Frontal cortex (tissue), 3 donors: ENCODE measurements at regions not wholly inside any gene's neighbourhood (a gene's known extent, or its start where the extent isn't known, plus 50 kb on each side); places are given as distances from the start of the nearest gene placed in this dataset.

Experiments used
- DNase-seq, 2 donors: peaks; one replicate each; pipeline ENCODE4 v3.0.0; 2012; ENCODE audit warnings: low spot score in 2 of 2
- FAIRE-seq: peaks from 2 replicates; lab custom pipeline; 2012; peaks lifted over from hg19 to GRCh38; lab: Jason Lieb, UNC
- donor health status: control.
- donor health status: control.
- donor health status: control.

- DNase-seq, result no peak
- no peak for FAIRE-seq
Observed at GRCh38 chr10:32174349-32174893, 118.2 kb upstream of the KIF5B start.

GRCh38 chr10:32171204-32171603 is 115.0 kb upstream of the KIF5B start:
- DNase-seq (no peak), FAIRE-seq (no peak)

- DNase-seq (no peak), FAIRE-seq (no peak)
Observed at GRCh38 chr10:32169556-32169955, 113.3 kb upstream of the KIF5B start.

GRCh38 chr10:32167450-32167849 is 111.2 kb upstream of the KIF5B start:
- FAIRE-seq (no peak), DNase-seq (no peak)

GRCh38 chr10:32166365-32166764 is 110.1 kb upstream of the KIF5B start:
- FAIRE-seq, result no peak

GRCh38 chr10:32163762-32164148 is 107.5 kb upstream of the KIF5B start:
- FAIRE-seq (no peak), DNase-seq (no peak)

More at GRCh38 chr10:32166365-32166764, 110.1 kb upstream of the KIF5B start:
- no peak for DNase-seq

GRCh38 chr10:32163071-32163761 is 107.0 kb upstream of the KIF5B start:
- FAIRE-seq (no peak), DNase-seq (no peak)

GRCh38 chr10:32161586-32161985 is 105.4 kb upstream of the KIF5B start:
- no peak for DNase-seq
- no peak for FAIRE-seq

- DNase-seq (no peak), FAIRE-seq (no peak)
Observed at GRCh38 chr10:32160864-32161263, 104.6 kb upstream of the KIF5B start.

- FAIRE-seq, result no peak
- DNase-seq, result no peak
Observed at GRCh38 chr10:32159264-32159663, 103.0 kb upstream of the KIF5B start.

- no peak for FAIRE-seq
- no peak for DNase-seq
Observed at GRCh38 chr10:32156031-32156495, 99.8 kb upstream of the KIF5B start.

- no peak for DNase-seq
- FAIRE-seq, result no peak
Observed at GRCh38 chr10:32155075-32155516, 98.9 kb upstream of the KIF5B start.

GRCh38 chr10:32153931-32154330 is 97.7 kb upstream of the KIF5B start:
- no peak for DNase-seq
- no peak for FAIRE-seq

- FAIRE-seq (no peak), DNase-seq (no peak)
Observed at GRCh38 chr10:32153252-32153651, 97.0 kb upstream of the KIF5B start.

GRCh38 chr10:32151871-32152270 is 95.6 kb upstream of the KIF5B start:
- no peak for FAIRE-seq
- DNase-seq, result no peak

GRCh38 chr10:32150532-32151101 is 94.4 kb upstream of the KIF5B start:
- no peak for FAIRE-seq
- DNase-seq, result no peak

GRCh38 chr10:32149252-32149955 is 93.2 kb upstream of the KIF5B start:
- no peak for DNase-seq

GRCh38 chr10:32148864-32149251 is 92.6 kb upstream of the KIF5B start:
- no peak for FAIRE-seq
- no peak for DNase-seq

More at GRCh38 chr10:32149252-32149955, 93.2 kb upstream of the KIF5B start:
- no peak for FAIRE-seq

- DNase-seq (no peak), FAIRE-seq (no peak)
Observed at GRCh38 chr10:32147730-32148129, 91.5 kb upstream of the KIF5B start.

- FAIRE-seq (no peak), DNase-seq (no peak)
Observed at GRCh38 chr10:32146166-32146565, 89.9 kb upstream of the KIF5B start.
